Endodermal cell (in vitro differentiated cells): ENCODE measurements at regions not wholly inside any gene's neighbourhood (a gene's known extent, or its start where the extent isn't known, plus 50 kb on each side); places are given as distances from the start of the nearest gene placed in this dataset.

Experiments used
- DNase-seq: peaks from one replicate; pipeline ENCODE4 v3.0.0-alpha.2; 2017
- H3K27ac ChIP-seq: 2 replicates; pipeline ENCODE4 v1.5.1; 2013; ENCODE audit warnings: mild to moderate bottlenecking, low read depth, low read length, moderate library complexity
- H3K27me3 ChIP-seq: 2 replicates; pipeline ENCODE4 v1.6.1; 2013; ENCODE audit warnings: mild to moderate bottlenecking, low read length, moderate library complexity; ENCODE audit not compliant: insufficient read depth, control insufficient read depth, poor library complexity, severe bottlenecking
- H3K36me3 ChIP-seq: 2 replicates; pipeline ENCODE4 v1.7.0; 2013; ENCODE audit warnings: mild to moderate bottlenecking, low read length, moderate library complexity; ENCODE audit not compliant: control insufficient read depth, insufficient read depth
- H3K4me1 ChIP-seq: one replicate; pipeline ENCODE4 v1.7.0; 2013; ENCODE audit warnings: low read length; ENCODE audit not compliant: control insufficient read depth, insufficient read depth
- H3K4me3 ChIP-seq: 2 replicates; pipeline ENCODE4 v1.5.1; 2013; ENCODE audit warnings: mild to moderate bottlenecking, low read length, moderate library complexity
- H3K9ac ChIP-seq: 2 replicates; pipeline ENCODE4 v1.6.1; 2013; ENCODE audit warnings: mild to moderate bottlenecking, low read length, moderate library complexity; ENCODE audit not compliant: poor library complexity, severe bottlenecking; ENCODE audit errors: extremely low read depth
- H3K9me3 ChIP-seq: 2 replicates; pipeline ENCODE4 v1.6.1; 2013; ENCODE audit warnings: mild to moderate bottlenecking, low read length, moderate library complexity; ENCODE audit not compliant: control insufficient read depth
- H3K27ac Mint-ChIP-seq: 2 replicates; pipeline ENCODE4 v1.8.0; 2020; ENCODE audit warnings: mixed read lengths
- H3K27me3 Mint-ChIP-seq: 2 replicates; pipeline ENCODE4 v1.8.0; 2021; ENCODE audit warnings: mild to moderate bottlenecking, mixed read lengths; ENCODE audit not compliant: insufficient read depth
- H3K36me3 Mint-ChIP-seq: 2 replicates; pipeline ENCODE4 v1.8.0; 2020; ENCODE audit warnings: low read depth, mixed read lengths
- H3K4me1 Mint-ChIP-seq: 2 replicates; pipeline ENCODE4 v1.8.0; 2020; ENCODE audit warnings: mixed read lengths
- H3K4me3 Mint-ChIP-seq: 2 replicates; pipeline ENCODE4 v1.8.0; 2020; ENCODE audit warnings: mild to moderate bottlenecking, moderate library complexity, mixed read lengths
- H3K9me3 Mint-ChIP-seq: 2 replicates; pipeline ENCODE4 v1.8.0; 2020; ENCODE audit warnings: mild to moderate bottlenecking, mixed read lengths
- WGBS, 2 experiments: methylation state at CpG; one replicate each; pipeline versions ENCODE4 v1.1.5 to v1.1.7; 2013; ENCODE audit warnings: missing lambda C conversion rate in 2 of 2, mixed read lengths in 1 of 2; ENCODE audit not compliant: insufficient coverage in 1 of 2, insufficient read length in 1 of 2; 5-methylcytosine and 5-hydroxymethylcytosine counted together
- TF ChIP-seq, protein P1 (sequence below): fragments of 200-600 bp; sonication (generic); conservative IDR thresholded peaks from 2 replicates; pipeline ENCODE4 v1.5.0; 2021; ENCODE audit warnings: antibody characterized with exemption, mild to moderate bottlenecking

DNA sequence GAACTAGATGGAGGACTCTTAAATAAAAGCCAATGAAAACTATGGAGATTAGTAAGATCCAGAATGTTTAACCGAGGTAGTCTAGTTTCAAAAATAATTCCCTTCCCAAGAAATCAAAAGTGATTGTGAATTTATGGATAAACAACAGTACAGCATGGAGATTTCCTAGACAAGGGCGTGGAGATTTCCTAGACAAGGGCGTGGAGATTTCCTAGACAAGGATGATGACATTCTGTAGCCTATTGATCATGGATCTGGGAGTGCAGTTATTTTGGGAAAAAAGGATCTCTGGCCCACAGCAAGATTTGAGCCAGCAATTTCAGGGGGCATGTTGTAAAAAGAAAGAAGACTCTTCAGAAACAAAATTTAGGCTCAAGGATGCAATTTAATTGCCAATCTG is 175.3 kb downstream of the RAP2B start:
- TF ChIP-seq, protein P1, sequence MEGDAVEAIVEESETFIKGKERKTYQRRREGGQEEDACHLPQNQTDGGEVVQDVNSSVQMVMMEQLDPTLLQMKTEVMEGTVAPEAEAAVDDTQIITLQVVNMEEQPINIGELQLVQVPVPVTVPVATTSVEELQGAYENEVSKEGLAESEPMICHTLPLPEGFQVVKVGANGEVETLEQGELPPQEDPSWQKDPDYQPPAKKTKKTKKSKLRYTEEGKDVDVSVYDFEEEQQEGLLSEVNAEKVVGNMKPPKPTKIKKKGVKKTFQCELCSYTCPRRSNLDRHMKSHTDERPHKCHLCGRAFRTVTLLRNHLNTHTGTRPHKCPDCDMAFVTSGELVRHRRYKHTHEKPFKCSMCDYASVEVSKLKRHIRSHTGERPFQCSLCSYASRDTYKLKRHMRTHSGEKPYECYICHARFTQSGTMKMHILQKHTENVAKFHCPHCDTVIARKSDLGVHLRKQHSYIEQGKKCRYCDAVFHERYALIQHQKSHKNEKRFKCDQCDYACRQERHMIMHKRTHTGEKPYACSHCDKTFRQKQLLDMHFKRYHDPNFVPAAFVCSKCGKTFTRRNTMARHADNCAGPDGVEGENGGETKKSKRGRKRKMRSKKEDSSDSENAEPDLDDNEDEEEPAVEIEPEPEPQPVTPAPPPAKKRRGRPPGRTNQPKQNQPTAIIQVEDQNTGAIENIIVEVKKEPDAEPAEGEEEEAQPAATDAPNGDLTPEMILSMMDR: no peak
- no peak for DNase-seq
- H3K36me3 ChIP-seq: no peaks in the 10 kb centered on the region
- Mint-ChIP-seq H3K4me1 (no peaks in the 10 kb centered on the region), H3K27me3 (no peaks in the 10 kb centered on the region), H3K36me3 (peaks cover 4% of the 10 kb centered on the region), H3K27ac (no peak overlapping the region), H3K4me3 (no peak overlapping the region), H3K9me3 (peaks cover 21% of the 10 kb centered on the region)
- no peaks in the 10 kb centered on the region for H3K27me3 ChIP-seq
- H3K4me1 ChIP-seq: no peaks in the 10 kb centered on the region
- no peak overlapping the region for H3K4me3 ChIP-seq
- 88% methylated on average over 3 of the region's 3 CpGs; no CpG with 5 or more reads in 1 of the 2 experiments for WGBS, 2 experiments
- peaks cover 12% of the 10 kb centered on the region for H3K9me3 ChIP-seq
- H3K9ac ChIP-seq: no peak overlapping the region
- H3K27ac ChIP-seq: no peak overlapping the region

DNA sequence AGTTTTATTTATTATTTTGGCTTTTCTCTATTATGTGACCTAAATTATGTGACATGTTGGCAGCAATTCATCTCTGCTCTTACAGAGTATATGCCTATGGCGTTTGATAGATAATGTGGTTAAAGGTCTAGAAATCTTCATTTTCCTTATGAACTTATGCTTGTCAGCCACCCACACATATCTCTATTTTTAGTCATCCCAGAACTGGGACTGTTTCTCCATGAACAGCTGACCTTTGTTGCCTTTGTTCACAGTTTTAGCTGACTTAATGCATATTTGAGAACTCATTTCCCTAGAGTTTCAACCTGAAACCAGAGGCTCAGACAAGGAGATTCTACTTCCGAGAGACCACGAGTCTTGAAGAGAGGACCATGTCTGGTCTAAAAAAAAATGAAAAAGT is 176.5 kb downstream of the RAP2B start:
- WGBS, 2 experiments: 88% methylated on average over 3 of the region's 3 CpGs; no CpG with 5 or more reads in 1 of the 2 experiments
- Histone ChIP-seq H3K36me3 (no peaks in the 10 kb centered on the region), H3K9me3 (peaks cover 12% of the 10 kb centered on the region), H3K9ac (no peak overlapping the region), H3K27me3 (no peaks in the 10 kb centered on the region), H3K4me1 (no peaks in the 10 kb centered on the region), H3K4me3 (no peak overlapping the region), H3K27ac (no peak overlapping the region)
- no peak overlapping the region for H3K27ac Mint-ChIP-seq
- peaks cover 4% of the 10 kb centered on the region for H3K36me3 Mint-ChIP-seq
- H3K4me1 Mint-ChIP-seq: peaks cover 4% of the 10 kb centered on the region
- TF ChIP-seq, protein P1: no peak
- peaks cover 21% of the 10 kb centered on the region for H3K9me3 Mint-ChIP-seq
- H3K27me3 Mint-ChIP-seq: no peaks in the 10 kb centered on the region
- H3K4me3 Mint-ChIP-seq: no peak overlapping the region
- no peak for DNase-seq

DNA sequence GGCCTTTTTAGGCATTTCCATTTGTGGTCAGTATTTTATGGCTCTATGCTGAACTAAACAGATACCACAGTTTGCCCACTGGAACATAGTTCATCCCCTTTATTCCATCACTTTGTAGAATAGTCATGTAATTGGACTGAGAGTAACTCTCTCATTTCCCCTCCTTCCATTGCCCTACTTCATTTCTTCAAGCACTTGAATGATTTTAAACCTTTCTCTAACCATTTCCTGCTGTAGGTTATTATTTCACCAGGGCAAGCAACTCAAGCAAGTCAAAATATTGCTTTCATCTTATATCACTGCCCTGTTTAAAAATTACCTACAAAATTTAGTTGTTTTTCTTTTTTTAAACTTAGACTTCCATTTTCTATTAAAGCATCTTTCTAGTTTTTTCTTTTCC is 177.0 kb downstream of the RAP2B start:
- H3K4me1 ChIP-seq: no peaks in the 10 kb centered on the region
- H3K36me3 ChIP-seq: no peaks in the 10 kb centered on the region
- peaks cover 21% of the 10 kb centered on the region for H3K9me3 Mint-ChIP-seq
- H3K4me3 Mint-ChIP-seq: no peak overlapping the region
- H3K27me3 Mint-ChIP-seq: no peaks in the 10 kb centered on the region
- H3K9me3 ChIP-seq: peaks cover 12% of the 10 kb centered on the region
- no peaks in the 10 kb centered on the region for H3K27me3 ChIP-seq
- H3K36me3 Mint-ChIP-seq: peaks cover 4% of the 10 kb centered on the region
- no peak overlapping the region for H3K27ac Mint-ChIP-seq
- no peak overlapping the region for H3K27ac ChIP-seq
- H3K9ac ChIP-seq: no peak overlapping the region
- peaks cover 7% of the 10 kb centered on the region for H3K4me1 Mint-ChIP-seq
- no peak for DNase-seq
- TF ChIP-seq, protein P1: no peak
- no peak overlapping the region for H3K4me3 ChIP-seq
